ENCODE measurements at regions not wholly inside any gene's neighbourhood (a gene's known extent, or its start where the extent isn't known, plus 50 kb on each side); places are given as distances from the start of the nearest gene placed in this dataset.

GRCh38 chr16:54407596-54407995 is 121.0 kb upstream of the IRX3 start:
- H3K27ac ChIP-seq (ENCODE audit: low read length): no peak overlapping the region
- H3K27me3 ChIP-seq (ENCODE audit: control insufficient read depth, insufficient read depth, low read length): peaks cover 13% of the 10 kb centered on the region
- no peaks in the 10 kb centered on the region for H3K36me3 ChIP-seq (ENCODE audit: control insufficient read depth, insufficient read depth, low read length)
- no CpG with 5 or more reads among the region's 3 CpGs for WGBS (ENCODE audit: insufficient coverage, low lambda C conversion rate)
- H3K4me3 ChIP-seq (ENCODE audit: low read length): no peak overlapping the region
- no peaks in the 10 kb centered on the region for H3K9me3 ChIP-seq (ENCODE audit: control insufficient read depth, low read depth, low read length)
- DNase-seq: no peak
- H3K4me1 ChIP-seq (ENCODE audit: control insufficient read depth, insufficient read depth, low read length): no peaks in the 10 kb centered on the region

GRCh38 chr16:54405478-54405877 is 118.9 kb upstream of the IRX3 start:
- no peak overlapping the region for H3K4me3 ChIP-seq (ENCODE audit: low read length)
- WGBS (ENCODE audit: insufficient coverage, low lambda C conversion rate): no CpG with 5 or more reads among the region's 5 CpGs
- H3K27me3 ChIP-seq (ENCODE audit: control insufficient read depth, insufficient read depth, low read length): no peaks in the 10 kb centered on the region
- no peak overlapping the region for H3K27ac ChIP-seq (ENCODE audit: low read length)
- no peaks in the 10 kb centered on the region for H3K36me3 ChIP-seq (ENCODE audit: control insufficient read depth, insufficient read depth, low read length)
- no peaks in the 10 kb centered on the region for H3K4me1 ChIP-seq (ENCODE audit: control insufficient read depth, insufficient read depth, low read length)
- H3K9me3 ChIP-seq (ENCODE audit: control insufficient read depth, low read depth, low read length): no peaks in the 10 kb centered on the region
- DNase-seq: no peak

- Histone ChIP-seq H3K4me3 (ENCODE audit: low read length) (no peak overlapping the region), H3K9me3 (ENCODE audit: control insufficient read depth, low read depth, low read length) (no peaks in the 10 kb centered on the region), H3K4me1 (ENCODE audit: control insufficient read depth, insufficient read depth, low read length) (no peaks in the 10 kb centered on the region), H3K36me3 (ENCODE audit: control insufficient read depth, insufficient read depth, low read length) (no peaks in the 10 kb centered on the region), H3K27me3 (ENCODE audit: control insufficient read depth, insufficient read depth, low read length) (no peaks in the 10 kb centered on the region), H3K27ac (ENCODE audit: low read length) (no peak overlapping the region)
- no peak for DNase-seq
- WGBS (ENCODE audit: insufficient coverage, low lambda C conversion rate): no CpG with 5 or more reads among the region's 2 CpGs
Measured at GRCh38 chr16:54403580-54403979, 117.0 kb upstream of the IRX3 start.

- DNase-seq: no peak
- H3K4me3 ChIP-seq (ENCODE audit: low read length): no peak overlapping the region
- no peaks in the 10 kb centered on the region for H3K36me3 ChIP-seq (ENCODE audit: control insufficient read depth, insufficient read depth, low read length)
- H3K4me1 ChIP-seq (ENCODE audit: control insufficient read depth, insufficient read depth, low read length): no peaks in the 10 kb centered on the region
- H3K27ac ChIP-seq (ENCODE audit: low read length): no peak overlapping the region
- H3K9me3 ChIP-seq (ENCODE audit: control insufficient read depth, low read depth, low read length): no peaks in the 10 kb centered on the region
- WGBS (ENCODE audit: insufficient coverage, low lambda C conversion rate): no CpG with 5 or more reads among the region's 5 CpGs
- no peaks in the 10 kb centered on the region for H3K27me3 ChIP-seq (ENCODE audit: control insufficient read depth, insufficient read depth, low read length)
Measured at GRCh38 chr16:54402873-54403272, 116.3 kb upstream of the IRX3 start.

GRCh38 chr16:54402270-54402669 is 115.7 kb upstream of the IRX3 start:
- no peaks in the 10 kb centered on the region for H3K4me1 ChIP-seq (ENCODE audit: control insufficient read depth, insufficient read depth, low read length)
- no peaks in the 10 kb centered on the region for H3K27me3 ChIP-seq (ENCODE audit: control insufficient read depth, insufficient read depth, low read length)
- H3K27ac ChIP-seq (ENCODE audit: low read length): no peak overlapping the region
- no peaks in the 10 kb centered on the region for H3K36me3 ChIP-seq (ENCODE audit: control insufficient read depth, insufficient read depth, low read length)
- H3K9me3 ChIP-seq (ENCODE audit: control insufficient read depth, low read depth, low read length): no peaks in the 10 kb centered on the region
- DNase-seq: no peak
- H3K4me3 ChIP-seq (ENCODE audit: low read length): no peak overlapping the region
- WGBS (ENCODE audit: insufficient coverage, low lambda C conversion rate): no CpG with 5 or more reads among the region's 4 CpGs

GRCh38 chr16:54400261-54400660 is 113.7 kb upstream of the IRX3 start:
- H3K36me3 ChIP-seq (ENCODE audit: control insufficient read depth, insufficient read depth, low read length): no peaks in the 10 kb centered on the region
- DNase-seq: no peak
- H3K4me3 ChIP-seq (ENCODE audit: low read length): no peak overlapping the region
- H3K27ac ChIP-seq (ENCODE audit: low read length): no peak overlapping the region
- no peaks in the 10 kb centered on the region for H3K9me3 ChIP-seq (ENCODE audit: control insufficient read depth, low read depth, low read length)
- WGBS (ENCODE audit: insufficient coverage, low lambda C conversion rate): 100% methylated on average over 1 of the region's 5 CpGs
- H3K4me1 ChIP-seq (ENCODE audit: control insufficient read depth, insufficient read depth, low read length): no peaks in the 10 kb centered on the region
- H3K27me3 ChIP-seq (ENCODE audit: control insufficient read depth, insufficient read depth, low read length): no peaks in the 10 kb centered on the region

GRCh38 chr16:54398986-54399385 is 112.4 kb upstream of the IRX3 start:
- H3K36me3 ChIP-seq (ENCODE audit: control insufficient read depth, insufficient read depth, low read length): no peaks in the 10 kb centered on the region
- no CpG with 5 or more reads among the region's 3 CpGs for WGBS (ENCODE audit: insufficient coverage, low lambda C conversion rate)
- no peaks in the 10 kb centered on the region for H3K9me3 ChIP-seq (ENCODE audit: control insufficient read depth, low read depth, low read length)

GRCh38 chr16:54397838-54398237 is 111.3 kb upstream of the IRX3 start:
- no peaks in the 10 kb centered on the region for H3K4me1 ChIP-seq (ENCODE audit: control insufficient read depth, insufficient read depth, low read length)
- no peak for DNase-seq
- WGBS (ENCODE audit: insufficient coverage, low lambda C conversion rate): no CpG with 5 or more reads among the region's 3 CpGs
- H3K27ac ChIP-seq (ENCODE audit: low read length): no peak overlapping the region
- no peaks in the 10 kb centered on the region for H3K9me3 ChIP-seq (ENCODE audit: control insufficient read depth, low read depth, low read length)
- no peaks in the 10 kb centered on the region for H3K27me3 ChIP-seq (ENCODE audit: control insufficient read depth, insufficient read depth, low read length)
- H3K36me3 ChIP-seq (ENCODE audit: control insufficient read depth, insufficient read depth, low read length): no peaks in the 10 kb centered on the region
- H3K4me3 ChIP-seq (ENCODE audit: low read length): no peak overlapping the region

More at GRCh38 chr16:54398986-54399385, 112.4 kb upstream of the IRX3 start:
- Histone ChIP-seq H3K27ac (ENCODE audit: low read length) (no peak overlapping the region), H3K4me1 (ENCODE audit: control insufficient read depth, insufficient read depth, low read length) (no peaks in the 10 kb centered on the region), H3K4me3 (ENCODE audit: low read length) (no peak overlapping the region), H3K27me3 (ENCODE audit: control insufficient read depth, insufficient read depth, low read length) (no peaks in the 10 kb centered on the region)
- DNase-seq: no peak

- no peak overlapping the region for H3K27ac ChIP-seq (ENCODE audit: low read length)
- no peaks in the 10 kb centered on the region for H3K27me3 ChIP-seq (ENCODE audit: control insufficient read depth, insufficient read depth, low read length)
- H3K4me1 ChIP-seq (ENCODE audit: control insufficient read depth, insufficient read depth, low read length): no peaks in the 10 kb centered on the region
- no peaks in the 10 kb centered on the region for H3K9me3 ChIP-seq (ENCODE audit: control insufficient read depth, low read depth, low read length)
- no peaks in the 10 kb centered on the region for H3K36me3 ChIP-seq (ENCODE audit: control insufficient read depth, insufficient read depth, low read length)
- 100% methylated on average over 1 of the region's 11 CpGs for WGBS (ENCODE audit: insufficient coverage, low lambda C conversion rate)
- DNase-seq: no peak
- H3K4me3 ChIP-seq (ENCODE audit: low read length): no peak overlapping the region
Measured at GRCh38 chr16:54397190-54397835, 110.7 kb upstream of the IRX3 start.

- no peaks in the 10 kb centered on the region for H3K9me3 ChIP-seq (ENCODE audit: control insufficient read depth, low read depth, low read length)
- WGBS (ENCODE audit: insufficient coverage, low lambda C conversion rate): 20% methylated on average over 1 of the region's 8 CpGs
- H3K4me3 ChIP-seq (ENCODE audit: low read length): no peak overlapping the region
- no peak for DNase-seq
- H3K27me3 ChIP-seq (ENCODE audit: control insufficient read depth, insufficient read depth, low read length): peaks cover 7% of the 10 kb centered on the region
- H3K27ac ChIP-seq (ENCODE audit: low read length): no peak overlapping the region
- no peaks in the 10 kb centered on the region for H3K4me1 ChIP-seq (ENCODE audit: control insufficient read depth, insufficient read depth, low read length)
- H3K36me3 ChIP-seq (ENCODE audit: control insufficient read depth, insufficient read depth, low read length): no peaks in the 10 kb centered on the region
Measured at GRCh38 chr16:54389836-54390494, 103.4 kb upstream of the IRX3 start.

- peaks cover 15% of the 10 kb centered on the region for H3K27me3 ChIP-seq (ENCODE audit: control insufficient read depth, insufficient read depth, low read length)
- H3K36me3 ChIP-seq (ENCODE audit: control insufficient read depth, insufficient read depth, low read length): no peaks in the 10 kb centered on the region
- H3K4me3 ChIP-seq (ENCODE audit: low read length): no peak overlapping the region
- no peaks in the 10 kb centered on the region for H3K4me1 ChIP-seq (ENCODE audit: control insufficient read depth, insufficient read depth, low read length)
- no peaks in the 10 kb centered on the region for H3K9me3 ChIP-seq (ENCODE audit: control insufficient read depth, low read depth, low read length)
- no peak for DNase-seq
- 80% methylated on average over 1 of the region's 2 CpGs for WGBS (ENCODE audit: insufficient coverage, low lambda C conversion rate)
- no peak overlapping the region for H3K27ac ChIP-seq (ENCODE audit: low read length)
Measured at GRCh38 chr16:54385141-54385540, 98.6 kb upstream of the IRX3 start.

Data from large intestine (tissue), 3 donors.